B cell (primary cell): ENCODE measurements at regions not wholly inside any gene's neighbourhood (a gene's known extent, or its start where the extent isn't known, plus 50 kb on each side); places are given as distances from the start of the nearest gene placed in this dataset.

Experiments
- ATAC-seq: fragments of 200-7000 bp; cut with Tn5 transposase; one replicate; pipeline ENCODE4 v1.10.0; 2021; ENCODE audit warnings: low read depth, mild to moderate bottlenecking, moderate number of reproducible peaks, moderate library complexity
- CTCF ChIA-PET: fragments of 350-600 bp; sonication (Branson Sonifier 250); formaldehyde crosslinking; loops from one replicate; lab custom pipeline; 2021; ENCODE audit warnings: antibody characterized with exemption, inconsistent platforms; lab: Charles Lee
- POLR2A ChIA-PET: fragments of 350-600 bp; sonication (Branson Sonifier 250); formaldehyde crosslinking; loops from one replicate; lab custom pipeline; 2021; ENCODE audit warnings: antibody characterized with exemption; lab: Charles Lee
- DNase-seq: peaks from one replicate; pipeline ENCODE4 v3.0.0; 2013
- H2AFZ ChIP-seq: 2 replicates; pipeline ENCODE4 v1.6.1; 2012; ENCODE audit warnings: mild to moderate bottlenecking, low read depth, low read length; ENCODE audit not compliant: insufficient read depth, poor library complexity, severe bottlenecking
- H3K27ac ChIP-seq, 2 donors: 1 replicate in 1 of 2; 2 replicates in 1 of 2; pipeline ENCODE4 v1.5.1; 2012 to 2013; ENCODE audit warnings: low read length in 2 of 2, mild to moderate bottlenecking in 2 of 2, moderate library complexity in 1 of 2
- H3K27me3 ChIP-seq, 4 experiments: fragments of 200-600 bp in 1 of 4; sonication (generic) in 1 of 4; replicated peaks in 1 of 4; 1 replicate in 2 of 4; 2 replicates in 2 of 4; pipeline versions ENCODE4 v1.6.1 to v1.7.0; 2013 to 2016; ENCODE audit warnings: low read length in 3 of 4, mild to moderate bottlenecking in 2 of 4, mixed read lengths in 1 of 4, moderate library complexity in 1 of 4; ENCODE audit not compliant: insufficient read depth in 4 of 4, control insufficient read depth in 3 of 4; ENCODE audit errors: control extremely low read depth in 1 of 4
- H3K36me3 ChIP-seq, 2 experiments: replicated peaks in 1 of 2; 1 replicate in 1 of 2; 2 replicates in 1 of 2; pipeline versions ENCODE4 v1.6.1 to v1.7.1; 2013; ENCODE audit warnings: low read length in 1 of 2; ENCODE audit not compliant: insufficient read depth in 2 of 2, control insufficient read depth in 1 of 2; ENCODE audit errors: control extremely low read depth in 1 of 2, extremely low read depth in 1 of 2
- H3K4me1 ChIP-seq, 2 donors: fragments of 200-600 bp in 1 of 2; sonication (generic) in 1 of 2; 1 replicate in 1 of 2; 2 replicates in 1 of 2; pipeline versions ENCODE4 v1.5.1 to v1.6.1; 2013 to 2017; ENCODE audit warnings: low read length in 2 of 2; ENCODE audit not compliant: control insufficient read depth in 2 of 2, insufficient read depth in 2 of 2
- H3K4me2 ChIP-seq: replicated peaks from 2 replicates; pipeline ENCODE3; 2012; ENCODE audit warnings: mild to moderate bottlenecking, low read depth, low read length; ENCODE audit not compliant: poor library complexity, severe bottlenecking
- H3K4me3 ChIP-seq, 5 experiments: fragments of 200-600 bp in 1 of 5; sonication (generic) in 1 of 5; 1 replicate in 3 of 5; 2 replicates in 2 of 5; pipeline versions ENCODE4 v1.5.1 to v1.7.0; 2011 to 2016; ENCODE audit warnings: low read length in 4 of 5, mild to moderate bottlenecking in 4 of 5, low read depth in 2 of 5, control low read depth in 1 of 5, moderate library complexity in 1 of 5; ENCODE audit not compliant: insufficient read depth in 1 of 5; ENCODE audit errors: control extremely low read depth in 1 of 5, extremely low read depth in 1 of 5
- H3K79me2 ChIP-seq: fragments of 200-600 bp; sonication (generic); one replicate; pipeline ENCODE4 v1.6.0; 2016; ENCODE audit warnings: low read length; ENCODE audit not compliant: control insufficient read depth, insufficient read depth
- H3K9ac ChIP-seq: fragments of 200-600 bp; sonication (generic); 2 replicates; pipeline ENCODE4 v1.6.1; 2017; ENCODE audit warnings: mild to moderate bottlenecking, low read length, moderate library complexity
- H3K9me3 ChIP-seq, 3 donors: one replicate each; pipeline versions ENCODE4 v1.6.1 to v1.7.1; 2013; ENCODE audit warnings: low read length in 2 of 3; ENCODE audit not compliant: control insufficient read depth in 2 of 3, insufficient read depth in 1 of 3; ENCODE audit errors: control extremely low read depth in 1 of 3
- H4K20me1 ChIP-seq: 2 replicates; pipeline ENCODE4 v1.6.0; 2012; ENCODE audit warnings: mild to moderate bottlenecking, low read length; ENCODE audit not compliant: insufficient read depth, control insufficient read depth, poor library complexity, severe bottlenecking
- H3K27ac Mint-ChIP-seq: one replicate; pipeline ENCODE4 v1.8.0; 2021; ENCODE audit warnings: mixed read lengths
- H3K27me3 Mint-ChIP-seq: one replicate; pipeline ENCODE4 v1.8.0; 2021; ENCODE audit warnings: mixed read lengths
- H3K4me1 Mint-ChIP-seq: one replicate; pipeline ENCODE4 v1.8.0; 2021; ENCODE audit warnings: mixed read lengths
- H3K4me3 Mint-ChIP-seq: one replicate; pipeline ENCODE4 v1.8.0; 2021; ENCODE audit warnings: mixed read lengths
- H3K9me3 Mint-ChIP-seq: one replicate; pipeline ENCODE4 v1.8.0; 2022; ENCODE audit warnings: mixed read lengths; ENCODE audit not compliant: insufficient read depth
- CTCF ChIP-seq: fragments of 200-600 bp; IDR thresholded peaks from one replicate; pipeline ENCODE4 v1.8.0; 2022; ENCODE audit warnings: antibody characterized with exemption, mild to moderate bottlenecking
- EZH2 ChIP-seq: IDR thresholded peaks from 2 replicates; pipeline ENCODE4 v1.6.1; 2012; ENCODE audit warnings: borderline replicate concordance, low read depth, mild to moderate bottlenecking, moderate library complexity, low read length; ENCODE audit not compliant: insufficient read depth, poor library complexity, severe bottlenecking
- WGBS: methylation state at CpG from one replicate; pipeline ENCODE4 v1.1.5; 2013; ENCODE audit warnings: missing lambda C conversion rate; ENCODE audit not compliant: insufficient coverage; 5-methylcytosine and 5-hydroxymethylcytosine counted together
- intact Hi-C: fragments of 100-400 bp; cut with micrococcal nuclease; formaldehyde crosslinking; loops from one replicate; pipeline ENCODE4 v1.10.0; 2022

- Histone ChIP-seq H3K4me3 (no peak overlapping the region), H3K27me3 (no peaks in the 10 kb centered on the region), H4K20me1 (no peaks in the 10 kb centered on the region), H3K27ac (no peak overlapping the region), H3K4me1 (no peaks in the 10 kb centered on the region), H3K9ac (no peak overlapping the region), H3K9me3 (no peaks in the 10 kb centered on the region), H3K79me2 (no peaks in the 10 kb centered on the region), H2AFZ (no peak overlapping the region), H3K4me2 (no peak overlapping the region), H3K36me3 (no peaks in the 10 kb centered on the region)
- ATAC-seq (no peak), DNase-seq (no peak)
- WGBS: 0% methylated on average over 1 of the region's 3 CpGs
- H3K27ac Mint-ChIP-seq: no peak overlapping the region
- no peak overlapping the region for H3K4me3 Mint-ChIP-seq
- ChIA-PET POLR2A (no interaction called here), CTCF (no interaction called here)
- no peaks in the 10 kb centered on the region for H3K9me3 Mint-ChIP-seq
- TF ChIP-seq EZH2 (no peak), CTCF (no peak)
- intact Hi-C loops: no loop called here
- H3K4me1 Mint-ChIP-seq: no peaks in the 10 kb centered on the region
- peaks cover 10% of the 10 kb centered on the region for H3K27me3 Mint-ChIP-seq
Measured at GRCh38 chr16:13795131-13795530, 124.8 kb upstream of the ERCC4 start.

DNA sequence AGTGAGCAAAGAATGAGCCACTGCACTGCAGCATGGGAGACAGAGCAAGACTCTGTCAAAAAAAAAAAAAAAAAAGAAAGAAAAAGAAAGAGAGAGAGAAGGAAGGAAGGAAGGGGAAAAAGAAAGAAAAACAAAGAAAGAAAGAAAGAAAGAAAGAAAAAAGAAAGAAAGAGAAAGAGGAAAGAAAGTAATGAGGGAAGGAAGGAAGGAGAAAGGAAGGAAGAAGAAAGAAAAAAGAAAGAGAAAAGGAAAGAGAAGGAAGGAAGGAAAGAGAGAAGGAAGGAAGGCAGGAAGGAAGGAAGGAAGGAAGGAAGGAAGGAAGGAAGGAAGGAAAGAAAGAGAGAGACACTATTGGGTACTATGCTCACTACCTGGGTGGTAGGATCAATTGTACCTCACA lies 122.2 kb upstream of the ERCC4 start:
- Histone ChIP-seq H3K4me1 (no peaks in the 10 kb centered on the region), H3K9me3 (no peaks in the 10 kb centered on the region), H3K27me3 (no peaks in the 10 kb centered on the region), H4K20me1 (no peaks in the 10 kb centered on the region), H3K4me2 (no peak overlapping the region), H2AFZ (no peak overlapping the region), H3K9ac (no peak overlapping the region), H3K36me3 (no peaks in the 10 kb centered on the region), H3K4me3 (no peak overlapping the region), H3K27ac (no peak overlapping the region), H3K79me2 (no peaks in the 10 kb centered on the region)
- ChIA-PET CTCF (no interaction called here), POLR2A (no interaction called here)
- Mint-ChIP-seq H3K4me3 (no peak overlapping the region), H3K27me3 (peaks cover 5% of the 10 kb centered on the region), H3K4me1 (no peaks in the 10 kb centered on the region), H3K27ac (no peak overlapping the region), H3K9me3 (no peaks in the 10 kb centered on the region)
- ATAC-seq (no peak), DNase-seq (no peak)
- intact Hi-C loops: no loop called here
- TF ChIP-seq EZH2 (no peak), CTCF (no peak)
